AG04449 (cell line): ENCODE measurements at regions not wholly inside any gene's neighbourhood (a gene's known extent, or its start where the extent isn't known, plus 50 kb on each side); places are given as distances from the start of the nearest gene placed in this dataset.

ENCODE experiments used
- CTCF ChIA-PET: fragments of 350-600 bp; formaldehyde crosslinking; extraction: SDS; loops from one replicate; lab custom pipeline; 2021; ENCODE audit warnings: antibody characterized with exemption; lab: Yijun Ruan, JAX
- POLR2A ChIA-PET: fragments of 400-600, 350-600 bp; formaldehyde crosslinking; extraction: SDS; loops from one replicate; lab custom pipeline; 2020; ENCODE audit warnings: antibody characterized with exemption, inconsistent platforms; lab: Yijun Ruan, JAX
- DNase-seq: peaks from one replicate; pipeline ENCODE4 v3.0.0-alpha.2; 2010; ENCODE audit warnings: low read depth, low spot score
- H3K4me3 ChIP-seq: 2 replicates; pipeline ENCODE4 v1.5.1; 2011; ENCODE audit warnings: low read depth, mild to moderate bottlenecking, control low read depth, low read length
- CTCF ChIP-seq: IDR thresholded peaks from one replicate; pipeline ENCODE4 v1.5.1; 2011; ENCODE audit warnings: mild to moderate bottlenecking, moderate library complexity, low read length, control low read depth, inconsistent platforms; ENCODE audit not compliant: insufficient read depth; ENCODE audit errors: missing control alignments

- POLR2A ChIA-PET: no interaction called here
- CTCF ChIA-PET: no interaction called here
- DNase-seq: no peak
- H3K4me3 ChIP-seq: no peak overlapping the region
- TF ChIP-seq CTCF: no peak
Observed at GRCh38 chr1:226479474-226479873, 69.1 kb upstream of the STUM start.

GRCh38 chr1:226480461-226480860, 68.1 kb upstream of the STUM start:
- POLR2A ChIA-PET: no interaction called here
- CTCF ChIA-PET: no interaction called here
- TF ChIP-seq CTCF: no peak
- no peak overlapping the region for H3K4me3 ChIP-seq
- DNase-seq: no peak

- no peak for TF ChIP-seq CTCF
- POLR2A ChIA-PET: no interaction called here
- CTCF ChIA-PET: no interaction called here
- no peak overlapping the region for H3K4me3 ChIP-seq
- DNase-seq: no peak
Observed at GRCh38 chr1:226481133-226481532, 67.4 kb upstream of the STUM start.

- ChIA-PET POLR2A (no interaction called here), CTCF (no interaction called here)
- H3K4me3 ChIP-seq: no peak overlapping the region
- no peak for DNase-seq
- TF ChIP-seq CTCF: no peak
Observed at GRCh38 chr1:226482196-226482595, 66.4 kb upstream of the STUM start.

GRCh38 chr1:226482975-226483700, 65.4 kb upstream of the STUM start:
- no peak for DNase-seq
- TF ChIP-seq CTCF: no peak
- POLR2A ChIA-PET: no interaction called here
- CTCF ChIA-PET: no interaction called here
- H3K4me3 ChIP-seq: no peak overlapping the region

GRCh38 chr1:226485192-226485591, 63.4 kb upstream of the STUM start:
- CTCF ChIA-PET: no interaction called here

More at GRCh38 chr1:226485192-226485591, 63.4 kb upstream of the STUM start:
- no peak overlapping the region for H3K4me3 ChIP-seq
- no peak for TF ChIP-seq CTCF
- no peak for DNase-seq
- POLR2A ChIA-PET: no interaction called here
